K562 (cell line): ENCODE measurements at regions not wholly inside any gene's neighbourhood (a gene's known extent, or its start where the extent isn't known, plus 50 kb on each side); places are given as distances from the start of the nearest gene placed in this dataset.

Source experiments
- CTCF ChIP-seq, 3 experiments: IDR thresholded peaks in 2 of 3; conservative IDR thresholded peaks in 1 of 3; 2 replicates each; pipeline ENCODE4 v1.5.1; 2011 to 2012; ENCODE audit warnings: low read length in 3 of 3, mild to moderate bottlenecking in 3 of 3, control low read depth in 2 of 3, improper control_type of control experiment in 1 of 3, inconsistent platforms in 1 of 3, low read depth in 1 of 3, mixed read lengths in 1 of 3, moderate library complexity in 1 of 3; ENCODE audit not compliant: insufficient read depth in 2 of 3
- ETV1 ChIP-seq: fragments of 450-650 bp; conservative IDR thresholded peaks from 2 replicates; pipeline ENCODE4 v1.6.1; 2016; ENCODE audit warnings: missing genetic modification characterization, control low read depth, low read depth, missing compliant biosample characterization
- POLR2AphosphoS2 ChIP-seq: IDR thresholded peaks from 2 replicates; pipeline ENCODE4 v1.6.1; 2012; ENCODE audit warnings: low read length, improper control_type of control experiment
- RERE ChIP-seq: sonication (generic); formaldehyde crosslinking; IDR thresholded peaks from 2 replicates; pipeline ENCODE4 v1.8.0; 2023; ENCODE audit warnings: missing genetic modification reagents, mild to moderate bottlenecking, borderline replicate concordance
- STAT5B ChIP-seq: fragments of 250-450 bp; sonication (Bioruptor Pico); IDR thresholded peaks from 2 replicates; pipeline ENCODE4 v1.8.0; 2021; ENCODE audit warnings: mild to moderate bottlenecking, inconsistent platforms
- ZNF707 ChIP-seq: fragments of 250-450 bp; sonication (Bioruptor Pico); conservative IDR thresholded peaks from 2 replicates; pipeline ENCODE4 v1.8.0; 2022; ENCODE audit warnings: inconsistent platforms, mild to moderate bottlenecking, moderate library complexity

GRCh38 chr18:45316127-45316526 is 299.1 kb upstream of the SLC14A2 start (continued):
- TF ChIP-seq RERE (CRISPR knock-in tag) (no peak), ETV1 (tag) (no peak), ZNF707 (CRISPR knock-in tag) (no peak), CTCF (IDR thresholded peaks at IDR 0.05 in 2 of 3, conservative IDR thresholded peaks at IDR 0.05 in 1 of 3; ENCODE audit: insufficient read depth in 2 of 3, low read depth in 1 of 3, low read length in 3 of 3) (peak in 2 of 3 experiments; percentile 5 to 18; a peak in 1 of 6 replicates), STAT5B (CRISPR knock-in tag) (no peak), POLR2AphosphoS2 (no peak)
- TF ChIP-seq, all 486 proteins: peak for 2
